ENCODE measurements at regions not wholly inside any gene's neighbourhood (a gene's known extent, or its start where the extent isn't known, plus 50 kb on each side); places are given as distances from the start of the nearest gene placed in this dataset.

DNA sequence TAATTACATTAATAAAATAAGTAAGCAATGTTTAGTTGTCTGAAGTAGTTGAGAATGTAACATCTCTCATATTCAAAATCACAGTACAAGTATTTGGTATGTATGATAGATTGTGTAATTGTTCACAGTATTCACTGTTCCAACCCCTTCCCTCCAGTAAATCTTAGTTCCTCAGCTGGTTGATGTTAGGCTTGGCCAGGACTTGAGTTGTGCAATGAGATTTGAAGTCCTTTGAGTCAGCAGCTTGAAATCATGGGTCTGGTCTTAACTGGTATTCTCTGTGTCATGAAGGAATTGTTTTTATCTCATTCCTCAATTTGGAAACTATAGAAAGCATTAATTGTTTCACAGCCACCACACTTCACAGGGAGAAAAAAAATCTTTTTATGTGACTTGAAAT lies 477.1 kb downstream of the FSCB start:
- Mint-ChIP-seq H3K36me3 (ENCODE audit: insufficient read depth) (no peaks in the 10 kb centered on the region), H3K4me1 (ENCODE audit: low read depth) (peaks cover 4% of the 10 kb centered on the region)

DNA sequence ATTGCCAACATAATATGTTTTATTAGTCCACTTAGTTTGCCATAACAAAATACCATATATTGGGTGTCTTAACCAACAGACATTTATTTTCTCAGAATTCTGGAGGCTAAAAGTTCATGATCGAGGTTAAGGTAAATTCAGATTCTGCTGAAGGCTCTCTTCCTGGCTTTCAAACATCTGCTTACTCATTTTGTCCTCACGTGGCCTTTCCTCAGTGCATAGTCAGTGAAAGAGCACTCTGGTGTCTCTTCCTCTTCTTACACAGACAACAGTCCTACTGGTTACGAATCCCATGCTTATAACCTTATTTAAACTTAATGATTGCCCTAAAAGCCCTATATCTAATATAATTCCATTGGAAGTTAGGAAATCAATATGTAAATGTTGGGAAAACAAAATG lies 479.7 kb downstream of the FSCB start:
- no peak overlapping the region for H3K4me3 Mint-ChIP-seq (ENCODE audit: low read depth)
- H3K9me3 Mint-ChIP-seq (ENCODE audit: low read depth): peaks cover 4% of the 10 kb centered on the region
- no peaks in the 10 kb centered on the region for H3K27me3 Mint-ChIP-seq
- peaks cover 6% of the 10 kb centered on the region for H3K4me1 Mint-ChIP-seq (ENCODE audit: low read depth)
- H3K27ac Mint-ChIP-seq: no peak overlapping the region
- TF ChIP-seq, protein P1, sequence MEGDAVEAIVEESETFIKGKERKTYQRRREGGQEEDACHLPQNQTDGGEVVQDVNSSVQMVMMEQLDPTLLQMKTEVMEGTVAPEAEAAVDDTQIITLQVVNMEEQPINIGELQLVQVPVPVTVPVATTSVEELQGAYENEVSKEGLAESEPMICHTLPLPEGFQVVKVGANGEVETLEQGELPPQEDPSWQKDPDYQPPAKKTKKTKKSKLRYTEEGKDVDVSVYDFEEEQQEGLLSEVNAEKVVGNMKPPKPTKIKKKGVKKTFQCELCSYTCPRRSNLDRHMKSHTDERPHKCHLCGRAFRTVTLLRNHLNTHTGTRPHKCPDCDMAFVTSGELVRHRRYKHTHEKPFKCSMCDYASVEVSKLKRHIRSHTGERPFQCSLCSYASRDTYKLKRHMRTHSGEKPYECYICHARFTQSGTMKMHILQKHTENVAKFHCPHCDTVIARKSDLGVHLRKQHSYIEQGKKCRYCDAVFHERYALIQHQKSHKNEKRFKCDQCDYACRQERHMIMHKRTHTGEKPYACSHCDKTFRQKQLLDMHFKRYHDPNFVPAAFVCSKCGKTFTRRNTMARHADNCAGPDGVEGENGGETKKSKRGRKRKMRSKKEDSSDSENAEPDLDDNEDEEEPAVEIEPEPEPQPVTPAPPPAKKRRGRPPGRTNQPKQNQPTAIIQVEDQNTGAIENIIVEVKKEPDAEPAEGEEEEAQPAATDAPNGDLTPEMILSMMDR (IDR thresholded peaks at IDR 0.05; ENCODE audit: unreplicated experiment): no peak
- no peaks in the 10 kb centered on the region for H3K36me3 Mint-ChIP-seq (ENCODE audit: insufficient read depth)
- DNase-seq (ENCODE audit: low spot score, unreplicated experiment): no peak

More for the DNA sequence above, 477.1 kb downstream of the FSCB start:
- H3K4me3 Mint-ChIP-seq (ENCODE audit: low read depth): no peak overlapping the region
- no peaks in the 10 kb centered on the region for H3K9me3 Mint-ChIP-seq (ENCODE audit: low read depth)
- H3K27ac Mint-ChIP-seq: no peak overlapping the region
- TF ChIP-seq, protein P1 (IDR thresholded peaks at IDR 0.05; ENCODE audit: unreplicated experiment): no peak
- DNase-seq (ENCODE audit: low spot score, unreplicated experiment): no peak
- H3K27me3 Mint-ChIP-seq: no peaks in the 10 kb centered on the region

DNA sequence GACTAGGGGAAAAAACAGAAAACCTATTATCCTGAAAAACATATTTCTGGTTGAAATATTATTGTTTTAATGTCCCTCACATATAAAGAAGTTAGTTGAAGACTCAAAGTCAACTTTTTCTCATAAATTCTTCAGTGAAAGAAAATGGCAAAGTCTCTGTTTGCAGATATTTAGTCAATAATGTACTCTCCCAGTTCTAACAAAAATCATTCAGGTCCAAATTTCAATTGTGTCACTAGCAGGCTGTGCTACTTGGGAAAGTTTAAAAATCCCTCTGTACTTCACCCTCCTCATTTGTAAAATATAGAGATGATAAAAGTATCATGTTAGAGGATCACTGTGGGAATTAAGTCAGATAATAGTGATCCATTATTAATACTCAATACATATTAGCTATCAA lies 496.5 kb downstream of the FSCB start:
- no peak overlapping the region for H3K27ac Mint-ChIP-seq
- no peaks in the 10 kb centered on the region for H3K36me3 Mint-ChIP-seq (ENCODE audit: insufficient read depth)
- no peak overlapping the region for H3K4me3 Mint-ChIP-seq (ENCODE audit: low read depth)
- H3K4me1 Mint-ChIP-seq (ENCODE audit: low read depth): peaks cover 11% of the 10 kb centered on the region
- H3K9me3 Mint-ChIP-seq (ENCODE audit: low read depth): peaks cover 15% of the 10 kb centered on the region
- TF ChIP-seq, protein P1 (IDR thresholded peaks at IDR 0.05; ENCODE audit: unreplicated experiment): no peak
- DNase-seq (ENCODE audit: low spot score, unreplicated experiment): no peak
- H3K27me3 Mint-ChIP-seq: no peaks in the 10 kb centered on the region

DNA sequence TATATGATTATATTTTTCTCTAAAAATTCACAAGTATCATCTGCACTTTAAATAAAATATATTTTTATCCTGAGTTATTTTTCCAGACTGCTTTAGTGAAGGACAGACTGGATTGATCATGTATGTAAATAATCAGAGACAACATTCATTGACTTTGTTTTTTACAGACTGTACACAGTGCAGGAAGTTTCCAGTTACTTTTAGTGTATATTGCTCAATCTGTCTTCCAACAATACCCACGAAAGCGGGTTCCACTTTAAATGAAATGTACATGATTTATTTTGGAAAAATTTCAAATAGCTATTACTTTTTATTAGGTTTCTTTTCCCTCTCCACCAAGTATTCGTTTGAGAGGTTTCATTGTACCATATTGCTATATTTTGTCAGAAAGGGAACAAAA lies 497.0 kb downstream of the FSCB start:
- Mint-ChIP-seq H3K27ac (no peak overlapping the region), H3K9me3 (ENCODE audit: low read depth) (peaks cover 15% of the 10 kb centered on the region), H3K27me3 (no peaks in the 10 kb centered on the region), H3K4me1 (ENCODE audit: low read depth) (peaks cover 11% of the 10 kb centered on the region), H3K36me3 (ENCODE audit: insufficient read depth) (no peaks in the 10 kb centered on the region), H3K4me3 (ENCODE audit: low read depth) (no peak overlapping the region)
- no peak for DNase-seq (ENCODE audit: low spot score, unreplicated experiment)
- TF ChIP-seq, protein P1 (IDR thresholded peaks at IDR 0.05; ENCODE audit: unreplicated experiment): no peak

DNA sequence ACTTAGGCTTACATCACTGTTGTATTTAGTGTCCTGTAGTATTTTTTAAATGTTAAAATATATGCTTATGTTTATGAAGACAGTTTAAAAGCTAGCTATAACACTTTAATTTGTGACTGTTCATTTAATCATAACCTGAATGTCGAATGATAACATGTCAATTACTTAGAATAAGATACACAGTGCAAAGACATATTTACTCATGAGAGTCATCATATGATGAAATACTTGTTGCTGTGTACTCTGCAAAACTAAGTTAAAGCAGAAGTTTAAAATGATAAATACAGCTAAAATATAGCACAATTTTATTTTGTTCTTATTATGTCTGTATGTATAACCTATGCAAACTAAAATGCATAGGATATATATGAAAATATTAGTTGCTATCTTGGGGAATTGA lies 497.4 kb downstream of the FSCB start:
- TF ChIP-seq, protein P1 (IDR thresholded peaks at IDR 0.05; ENCODE audit: unreplicated experiment): no peak
- H3K9me3 Mint-ChIP-seq (ENCODE audit: low read depth): peaks cover 18% of the 10 kb centered on the region
- no peaks in the 10 kb centered on the region for H3K27me3 Mint-ChIP-seq
- no peak for DNase-seq (ENCODE audit: low spot score, unreplicated experiment)
- H3K4me1 Mint-ChIP-seq (ENCODE audit: low read depth): peaks cover 11% of the 10 kb centered on the region
- no peaks in the 10 kb centered on the region for H3K36me3 Mint-ChIP-seq (ENCODE audit: insufficient read depth)
- H3K4me3 Mint-ChIP-seq (ENCODE audit: low read depth): no peak overlapping the region
- H3K27ac Mint-ChIP-seq: no peak overlapping the region
